Astrocyte of the cerebellum (primary cell): ENCODE measurements at regions not wholly inside any gene's neighbourhood (a gene's known extent, or its start where the extent isn't known, plus 50 kb on each side); places are given as distances from the start of the nearest gene placed in this dataset.
"Not testable (repeated sequence)": the region's sequence is repeated elsewhere in the genome, so short reads cannot be mapped to it uniquely, and the experiment has no call there.

Source experiments
- DNase-seq: peaks from one replicate; pipeline ENCODE4 v3.0.0-alpha.2; 2011; ENCODE audit warnings: low read depth
- H3K4me3 ChIP-seq: 2 replicates; pipeline ENCODE4 v1.5.1; 2011; ENCODE audit warnings: mild to moderate bottlenecking, low read depth, low read length, moderate library complexity
- CTCF ChIP-seq: IDR thresholded peaks from 2 replicates; pipeline ENCODE4 v1.5.1; 2012; ENCODE audit warnings: low read length, low read depth, moderate library complexity, mild to moderate bottlenecking; ENCODE audit errors: missing control alignments
- in situ Hi-C: cut with HindIII; loops from 2 replicates; pipeline ENCODE4 v1.10.0; 2017; ENCODE audit warnings: low sequenced_read_pairs

GRCh38 chr6:166848979-166849748 lies 107.2 kb downstream of the RNASET2 start:
- no peak overlapping the region for H3K4me3 ChIP-seq
- TF ChIP-seq CTCF: no peak
- no peak for DNase-seq
- in situ Hi-C loops: no loop called here

- DNase-seq, in situ Hi-C loops, H3K4me3 ChIP-seq: not testable (repeated sequence)
These were observed 109.8 kb downstream of the RNASET2 start for GRCh38 chr6:166846446-166847142.

- no peak for DNase-seq
- in situ Hi-C loops: loop anchor here (5.0 kb wide), 1 partner anchor 40 kb away; no protein-coding TSS in a partner anchor
- TF ChIP-seq CTCF: no peak
- no peak overlapping the region for H3K4me3 ChIP-seq
These were observed 113.7 kb downstream of the RNASET2 start for GRCh38 chr6:166842607-166843006.

GRCh38 chr6:166841216-166841615 lies 115.1 kb downstream of the RNASET2 start:
- in situ Hi-C loops: loop anchor here (5.0 kb wide), 1 partner anchor 41 kb away; no protein-coding TSS in a partner anchor
- H3K4me3 ChIP-seq: no peak overlapping the region
- no peak for TF ChIP-seq CTCF
- no peak for DNase-seq

GRCh38 chr6:166839569-166839968 lies 116.8 kb downstream of the RNASET2 start:
- no peak for TF ChIP-seq CTCF
- H3K4me3 ChIP-seq: no peak overlapping the region
- in situ Hi-C loops: no loop called here
- no peak for DNase-seq

- no peak for DNase-seq
- in situ Hi-C loops: no loop called here
- no peak for TF ChIP-seq CTCF
- no peak overlapping the region for H3K4me3 ChIP-seq
These were observed 117.4 kb downstream of the RNASET2 start for GRCh38 chr6:166838987-166839386.
